Gastrocnemius medialis (tissue), 4 donors: ENCODE measurements at regions not wholly inside any gene's neighbourhood (a gene's known extent, or its start where the extent isn't known, plus 50 kb on each side); places are given as distances from the start of the nearest gene placed in this dataset.

Source experiments
- ATAC-seq, 2 donors: fragments of 150-250 bp; one replicate each; pipeline ENCODE4 v1.9.1; 2016
- DNase-seq, 2 donors: peaks; one replicate each; pipeline ENCODE4 v3.0.0-alpha.2; 2019
- H3K27ac ChIP-seq, 4 donors: fragments of 200-600 bp; sonication (generic); 1 replicate in 1 of 4; 2 replicates in 3 of 4; pipeline ENCODE4 v1.5.1; 2016 to 2018; ENCODE audit warnings: mild to moderate bottlenecking in 2 of 4, moderate library complexity in 1 of 4
- H3K27me3 ChIP-seq, 3 donors: fragments of 200-600 bp; sonication (generic) in 2 of 3; 1 replicate in 1 of 3; 2 replicates in 2 of 3; pipeline versions ENCODE4 v1.5.1 to v1.6.0; 2016 to 2019; ENCODE audit warnings: mild to moderate bottlenecking in 1 of 3, moderate library complexity in 1 of 3
- H3K36me3 ChIP-seq, 2 donors: fragments of 200-600 bp; sonication (generic) in 1 of 2; one replicate each; pipeline ENCODE4 v1.5.1; 2017 to 2018
- H3K4me1 ChIP-seq, 2 donors: fragments of 200-600 bp; sonication (generic) in 1 of 2; one replicate each; pipeline ENCODE4 v1.5.1; 2016 to 2017; ENCODE audit warnings: mild to moderate bottlenecking in 2 of 2
- H3K4me3 ChIP-seq, 4 donors: fragments of 200-600 bp; sonication (generic) in 3 of 4; 1 replicate in 1 of 4; 2 replicates in 3 of 4; pipeline ENCODE4 v1.5.1; 2016 to 2019; ENCODE audit warnings: mild to moderate bottlenecking in 2 of 4
- H3K9me3 ChIP-seq, 3 donors: fragments of 200-600 bp; sonication (generic) in 2 of 3; 1 replicate in 1 of 3; 2 replicates in 2 of 3; pipeline ENCODE4 v1.5.1; 2016 to 2019
- CTCF ChIP-seq, 5 experiments: fragments of 450-650 bp in 3 of 5; fragments of 200-600 bp in 2 of 5; sonication (generic) in 2 of 5; IDR thresholded peaks in 4 of 5; conservative IDR thresholded peaks in 1 of 5; 1 replicate in 4 of 5; 2 replicates in 1 of 5; pipeline ENCODE4 v1.5.1; 2016 to 2019; ENCODE audit warnings: antibody characterized with exemption in 5 of 5, mild to moderate bottlenecking in 3 of 5, moderate library complexity in 3 of 5
- POLR2A ChIP-seq, 2 donors: fragments of 450-650 bp; IDR thresholded peaks; one replicate each; pipeline ENCODE4 v1.6.1; 2017; ENCODE audit warnings: antibody characterized with exemption in 2 of 2, mild to moderate bottlenecking in 2 of 2, moderate library complexity in 2 of 2
- in situ Hi-C, 4 donors: fragments of 200-750 bp; cut with MboI; loops; one replicate each; pipeline versions ENCODE4 v1.15.0 to v1.8.0; 2017; ENCODE audit warnings: low sequenced_read_pairs in 4 of 4
- intact Hi-C: fragments of 100-400 bp; cut with DNase I; formaldehyde crosslinking; loops from one replicate; pipeline ENCODE4 v1.15.1; 2023; ENCODE audit warnings: low total_unique reads

- DNase-seq = no peak
- no peaks in the 10 kb centered on the region for H3K4me1 ChIP-seq
- in situ Hi-C loops = no loop called here
- no peak overlapping the region for H3K27ac ChIP-seq
- no peak overlapping the region for H3K4me3 ChIP-seq
- intact Hi-C loops = no loop called here
- TF ChIP-seq POLR2A (IDR thresholded peaks at IDR 0.05) (no peak), CTCF (IDR thresholded peaks at IDR 0.05 in 4 of 5, conservative IDR thresholded peaks at IDR 0.05 in 1 of 5) (no peak)
- no peaks in the 10 kb centered on the region for H3K36me3 ChIP-seq
- ATAC-seq = no peak
- no peaks in the 10 kb centered on the region for H3K27me3 ChIP-seq
- no peaks in the 10 kb centered on the region for H3K9me3 ChIP-seq
These were observed 324.7 kb upstream of the FAM47C start for GRCh38 chrX:36683507-36683906.

- Histone ChIP-seq H3K27me3 (no peaks in the 10 kb centered on the region), H3K9me3 (no peaks in the 10 kb centered on the region), H3K4me3 (no peak overlapping the region), H3K27ac (no peak overlapping the region), H3K4me1 (no peaks in the 10 kb centered on the region), H3K36me3 (no peaks in the 10 kb centered on the region)
- ATAC-seq (no peak), DNase-seq (no peak)
- TF ChIP-seq POLR2A (IDR thresholded peaks at IDR 0.05) (no peak), CTCF (IDR thresholded peaks at IDR 0.05 in 4 of 5, conservative IDR thresholded peaks at IDR 0.05 in 1 of 5) (no peak)
- in situ Hi-C loops (no loop called here), intact Hi-C loops (no loop called here)
These were observed 324.1 kb upstream of the FAM47C start for GRCh38 chrX:36684053-36684452.

- Histone ChIP-seq H3K4me3 (no peak overlapping the region), H3K27me3 (no peaks in the 10 kb centered on the region), H3K4me1 (no peaks in the 10 kb centered on the region), H3K9me3 (no peaks in the 10 kb centered on the region), H3K36me3 (no peaks in the 10 kb centered on the region), H3K27ac (no peak overlapping the region)
- DNase-seq (no peak), ATAC-seq (no peak)
- intact Hi-C loops = no loop called here
- TF ChIP-seq POLR2A (IDR thresholded peaks at IDR 0.05) (no peak), CTCF (IDR thresholded peaks at IDR 0.05 in 4 of 5, conservative IDR thresholded peaks at IDR 0.05 in 1 of 5) (no peak)
- in situ Hi-C loops = no loop called here
These were observed 286.2 kb upstream of the FAM47C start for GRCh38 chrX:36721990-36722389.

GRCh38 chrX:36753602-36754001 lies 254.6 kb upstream of the FAM47C start:
- TF ChIP-seq CTCF (IDR thresholded peaks at IDR 0.05 in 4 of 5, conservative IDR thresholded peaks at IDR 0.05 in 1 of 5) (no peak), POLR2A (IDR thresholded peaks at IDR 0.05) (no peak)
- Histone ChIP-seq H3K9me3 (no peaks in the 10 kb centered on the region), H3K4me1 (no peaks in the 10 kb centered on the region), H3K27me3 (no peaks in the 10 kb centered on the region), H3K36me3 (no peaks in the 10 kb centered on the region), H3K27ac (no peak overlapping the region), H3K4me3 (no peak overlapping the region)
- ATAC-seq = no peak
- no peak for DNase-seq
- intact Hi-C loops = no loop called here
- in situ Hi-C loops = no loop called here

- no peak overlapping the region for H3K27ac ChIP-seq
- H3K9me3 ChIP-seq = no peaks in the 10 kb centered on the region
- TF ChIP-seq CTCF (IDR thresholded peaks at IDR 0.05 in 4 of 5, conservative IDR thresholded peaks at IDR 0.05 in 1 of 5) = no peak
- TF ChIP-seq POLR2A (IDR thresholded peaks at IDR 0.05) = no peak
- ATAC-seq (no peak), DNase-seq (no peak)
- no peaks in the 10 kb centered on the region for H3K36me3 ChIP-seq
- H3K4me1 ChIP-seq = no peaks in the 10 kb centered on the region
- in situ Hi-C loops (no loop called here), intact Hi-C loops (no loop called here)
- H3K27me3 ChIP-seq = no peaks in the 10 kb centered on the region
- H3K4me3 ChIP-seq = no peak overlapping the region
These were observed 220.4 kb upstream of the FAM47C start for GRCh38 chrX:36787752-36788151.
